ENCODE measurements at regions not wholly inside any gene's neighbourhood (a gene's known extent, or its start where the extent isn't known, plus 50 kb on each side); places are given as distances from the start of the nearest gene placed in this dataset.

GRCh38 chr11:91433284-91434010, 791.2 kb upstream of the FAT3 start:
- no peak overlapping the region for H3K27ac ChIP-seq
- no peak overlapping the region for H3K4me3 ChIP-seq

DNA sequence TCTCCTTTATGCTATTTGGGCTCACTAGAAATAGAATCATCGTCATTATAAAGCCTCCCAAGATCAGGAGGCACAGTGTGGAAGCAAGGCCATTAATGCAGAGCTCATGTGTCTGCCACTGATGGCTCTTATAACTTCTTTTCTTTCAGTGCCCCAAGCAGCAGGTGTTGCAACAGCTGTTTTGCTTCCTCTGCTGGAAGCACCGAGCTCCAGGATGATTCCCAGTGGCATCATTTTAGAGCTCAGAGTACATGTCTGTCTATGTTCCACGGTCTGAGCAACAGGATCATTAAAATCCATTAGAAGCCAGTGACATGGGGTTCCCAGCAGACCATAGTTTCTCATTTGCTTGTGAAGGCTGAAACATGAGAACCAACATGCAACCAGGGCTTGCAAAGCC, 803.0 kb upstream of the FAT3 start:
- Histone ChIP-seq H3K27ac (no peak overlapping the region), H3K4me3 (no peak overlapping the region)

DNA sequence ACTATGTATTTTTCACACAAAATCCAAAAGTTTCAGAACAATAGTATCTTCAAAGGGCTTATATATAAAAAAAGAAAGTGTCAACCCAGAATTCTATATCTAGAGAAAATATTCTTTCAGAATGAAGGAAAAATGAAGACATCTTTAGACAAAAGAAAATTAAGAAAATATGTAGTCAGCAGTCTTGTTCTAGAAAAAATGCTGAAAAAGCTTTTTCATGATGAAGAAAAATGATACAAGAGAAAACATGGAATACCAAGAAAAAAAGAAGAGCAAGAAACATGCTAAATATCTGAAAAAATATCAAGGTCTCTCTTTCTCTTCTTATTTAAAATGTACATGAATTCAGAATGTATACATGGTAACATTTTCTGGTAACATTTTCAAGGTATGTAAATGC, 816.8 kb upstream of the FAT3 start:
- Histone ChIP-seq H3K27ac (no peak overlapping the region), H3K4me3 (no peak overlapping the region)

- Histone ChIP-seq H3K27ac (no peak overlapping the region), H3K4me3 (no peak overlapping the region)
Measured at GRCh38 chr11:91406009-91406408, 818.6 kb upstream of the FAT3 start.

GRCh38 chr11:91404344-91404743, 820.3 kb upstream of the FAT3 start:
- Histone ChIP-seq H3K27ac (no peak overlapping the region), H3K4me3 (no peak overlapping the region)

DNA sequence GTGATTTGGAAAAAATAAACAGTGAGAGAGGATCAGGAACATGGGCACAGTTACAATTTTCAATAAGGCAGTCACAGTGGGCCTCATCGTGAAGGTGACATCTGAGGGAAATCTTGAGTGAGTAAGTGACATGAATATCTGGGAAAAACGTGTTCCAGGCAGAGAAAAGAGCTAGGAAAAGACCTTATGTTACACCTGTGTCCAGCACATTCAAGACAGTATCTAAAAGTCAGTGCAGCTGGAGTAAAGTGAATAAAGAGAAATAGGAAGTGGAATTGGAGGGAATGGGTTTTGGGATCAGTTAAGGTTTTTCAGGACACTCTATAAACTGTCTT, 827.5 kb upstream of the FAT3 start:
- no peak overlapping the region for H3K4me3 ChIP-seq

GRCh38 chr11:91396236-91397133, 828.1 kb upstream of the FAT3 start:
- no peak overlapping the region for H3K27ac ChIP-seq
- no peak overlapping the region for H3K4me3 ChIP-seq

More for the DNA sequence above, 827.5 kb upstream of the FAT3 start:
- no peak overlapping the region for H3K27ac ChIP-seq

- Histone ChIP-seq H3K4me3 (no peak overlapping the region), H3K27ac (no peak overlapping the region)
Measured at GRCh38 chr11:91394727-91395414, 829.7 kb upstream of the FAT3 start.

DNA sequence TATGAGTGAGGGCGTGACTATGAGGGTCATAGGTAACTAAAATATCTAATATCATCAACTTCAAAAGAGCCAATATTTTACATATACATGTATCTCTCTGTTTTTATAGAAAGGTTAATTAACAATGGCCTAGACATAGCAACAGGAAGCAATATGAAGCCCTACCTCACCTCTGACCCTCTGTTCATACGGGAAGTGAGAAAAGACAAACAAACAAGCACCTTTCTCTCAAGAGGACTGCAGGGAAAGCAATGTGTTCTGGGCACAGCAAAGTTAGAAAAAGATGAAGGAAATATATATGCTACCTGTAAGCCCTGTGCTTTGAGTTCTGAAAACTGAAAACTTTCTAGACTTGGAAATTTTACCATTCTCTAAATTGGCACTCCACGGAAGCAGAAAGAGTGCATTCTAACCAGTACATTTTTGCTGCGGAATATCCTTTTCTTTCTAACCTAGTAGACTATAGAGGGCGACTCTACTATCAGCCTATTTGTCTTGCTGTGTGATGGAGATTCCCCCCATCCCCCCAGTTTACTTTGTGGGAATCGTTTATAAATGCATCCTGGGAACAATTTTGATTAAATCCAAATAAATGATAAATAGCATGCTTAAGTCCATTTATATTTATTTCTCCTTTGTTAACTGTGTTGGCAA, 830.4 kb upstream of the FAT3 start:
- H3K27ac ChIP-seq: no peak overlapping the region
- no peak overlapping the region for H3K4me3 ChIP-seq

- Histone ChIP-seq H3K4me3 (no peak overlapping the region), H3K27ac (no peak overlapping the region)
Measured at GRCh38 chr11:91382946-91383345, 841.7 kb upstream of the FAT3 start.

DNA sequence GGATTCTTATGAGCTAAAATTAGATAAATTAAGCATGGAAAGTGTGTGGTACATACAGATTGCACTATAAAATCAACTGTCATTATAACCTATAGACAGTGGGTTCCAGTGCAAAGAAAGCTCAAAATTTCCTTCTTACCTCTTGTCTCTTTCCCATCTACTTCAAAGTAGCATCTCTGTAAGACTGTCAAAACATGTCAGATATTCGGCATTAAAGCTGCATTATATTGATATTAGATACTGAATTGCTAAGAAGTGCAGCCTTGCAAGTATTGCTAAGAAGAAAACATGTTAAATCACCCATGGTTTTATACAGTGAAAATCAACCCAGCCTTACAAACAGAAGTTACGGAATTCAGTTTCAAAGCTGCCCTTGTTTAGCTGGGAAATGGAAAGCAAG, 849.8 kb upstream of the FAT3 start:
- Histone ChIP-seq H3K27ac (no peak overlapping the region), H3K4me3 (no peak overlapping the region)

GRCh38 chr11:91373497-91373896, 851.1 kb upstream of the FAT3 start:
- H3K4me3 ChIP-seq: no peak overlapping the region
- H3K27ac ChIP-seq: no peak overlapping the region

DNA sequence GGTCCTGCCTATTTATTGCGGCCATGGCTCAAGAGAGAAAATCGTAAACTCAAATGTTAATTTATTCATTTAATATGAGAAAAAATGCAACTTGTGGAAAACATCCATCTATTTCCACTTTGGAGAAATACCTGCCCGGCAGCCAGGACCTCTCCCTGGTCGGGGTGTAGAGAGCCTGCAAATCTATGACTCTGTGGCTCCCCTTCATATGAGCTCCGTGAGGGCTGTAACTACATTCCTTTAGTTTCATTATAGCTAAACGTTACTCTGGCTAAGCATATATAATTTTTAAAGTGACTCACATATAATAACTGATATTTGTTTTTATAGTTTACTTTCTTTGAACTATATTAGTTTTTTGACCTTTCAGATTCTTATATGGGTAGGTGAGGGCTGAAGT, 857.8 kb upstream of the FAT3 start:
- H3K27ac ChIP-seq: no peak overlapping the region

DNA sequence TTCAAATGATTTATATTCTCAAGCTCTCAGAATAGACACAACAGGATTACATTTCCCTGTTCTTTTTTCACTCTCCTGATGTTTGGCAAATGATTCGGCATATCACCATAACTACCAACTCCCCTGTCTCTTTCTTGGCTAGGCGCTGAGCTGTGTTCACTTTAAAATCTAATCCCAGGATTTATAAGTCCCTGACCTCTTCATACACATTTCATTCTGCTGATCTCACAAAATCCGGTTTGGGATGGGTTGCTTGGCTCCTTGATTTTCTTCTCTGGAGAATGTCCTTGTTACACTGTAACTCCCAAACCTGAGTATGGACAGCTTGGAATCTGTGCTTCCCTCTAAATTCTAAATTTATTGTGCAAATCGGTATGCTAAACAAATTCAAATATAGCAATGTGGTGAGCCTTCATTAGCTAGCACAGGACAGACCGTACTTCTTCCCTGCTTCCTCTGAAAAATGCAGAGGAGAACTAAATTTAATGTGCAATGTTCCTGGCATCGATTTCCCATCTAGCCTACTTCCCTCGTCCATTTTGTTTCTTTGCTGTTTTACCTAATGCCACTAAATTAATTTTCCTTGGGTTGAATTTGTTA, 858.5 kb upstream of the FAT3 start:
- no peak overlapping the region for H3K27ac ChIP-seq

More for the DNA sequence above, 857.8 kb upstream of the FAT3 start:
- no peak overlapping the region for H3K4me3 ChIP-seq

DNA sequence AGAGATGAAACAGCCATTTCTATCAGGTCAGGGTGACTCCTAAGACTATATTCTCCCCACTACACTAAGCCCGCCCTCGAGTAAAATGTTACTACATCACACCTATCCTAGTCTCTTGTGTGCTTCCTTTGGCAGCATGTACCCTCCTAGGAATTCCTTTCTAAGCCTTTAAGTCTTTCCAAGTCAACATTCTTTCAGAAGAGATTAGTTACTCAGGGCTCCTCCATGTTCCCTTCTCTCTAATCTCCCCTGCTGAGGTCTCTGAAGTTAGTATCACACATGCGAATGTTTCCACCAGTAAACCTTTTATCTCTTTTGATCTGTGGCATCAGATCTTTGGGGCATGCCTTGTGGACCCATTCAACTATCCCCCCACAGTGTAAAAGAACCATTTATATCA, 873.7 kb upstream of the FAT3 start:
- Histone ChIP-seq H3K27ac (no peak overlapping the region), H3K4me3 (no peak overlapping the region)

More for the DNA sequence above, 858.5 kb upstream of the FAT3 start:
- no peak overlapping the region for H3K4me3 ChIP-seq

- Histone ChIP-seq H3K27ac (no peak overlapping the region), H3K4me3 (no peak overlapping the region)
Measured at GRCh38 chr11:91326751-91327150, 897.9 kb upstream of the FAT3 start.

- H3K27ac ChIP-seq: no peak overlapping the region
Measured at GRCh38 chr11:91326280-91326679, 898.3 kb upstream of the FAT3 start.

DNA sequence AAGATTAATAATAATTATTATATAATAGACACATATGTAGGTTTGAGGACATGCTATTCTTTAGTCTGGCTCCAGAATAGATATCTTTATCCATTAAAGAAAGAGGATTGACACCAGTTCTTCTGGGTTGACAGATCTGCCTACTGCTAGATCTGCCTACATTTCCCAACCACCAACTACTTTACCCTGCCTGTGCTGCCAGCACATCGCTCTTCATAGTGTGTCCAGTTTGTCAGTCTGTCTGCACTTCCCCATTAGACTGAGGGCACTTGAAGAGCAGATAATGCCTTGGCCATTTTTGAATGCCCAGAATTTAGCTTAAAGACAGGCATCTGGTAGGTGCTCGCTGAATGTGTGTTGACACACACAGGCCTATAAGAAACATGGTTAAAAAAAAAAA, 910.1 kb upstream of the FAT3 start:
- Histone ChIP-seq H3K4me3 (no peak overlapping the region), H3K27ac (no peak overlapping the region)

More at GRCh38 chr11:91326280-91326679, 898.3 kb upstream of the FAT3 start:
- H3K4me3 ChIP-seq: no peak overlapping the region

GRCh38 chr11:91312541-91312940, 912.1 kb upstream of the FAT3 start:
- H3K27ac ChIP-seq: no peak overlapping the region
- no peak overlapping the region for H3K4me3 ChIP-seq

GRCh38 chr11:91310085-91310484, 914.5 kb upstream of the FAT3 start:
- Histone ChIP-seq H3K27ac (no peak overlapping the region), H3K4me3 (no peak overlapping the region)

Data from skin epidermis (tissue), 12 donors.